Upper lobe of right lung (tissue), 1 donor: ENCODE measurements at regions not wholly inside any gene's neighbourhood (a gene's known extent, or its start where the extent isn't known, plus 50 kb on each side); places are given as distances from the start of the nearest gene placed in this dataset.

Experiments used
- ATAC-seq: fragments of 200-7000 bp; cut with Tn5 transposase; one replicate; pipeline ENCODE4 v1.9.1; 2020; ENCODE audit warnings: mild to moderate bottlenecking, moderate library complexity
- DNase-seq: peaks from one replicate; pipeline ENCODE4 v3.0.0-alpha.2; 2020
- H3K27ac ChIP-seq: fragments of 200-600 bp; one replicate; pipeline ENCODE4 v1.8.0; 2022
- H3K27me3 ChIP-seq: fragments of 200-600 bp; one replicate; pipeline ENCODE4 v1.8.0; 2022; ENCODE audit warnings: mild to moderate bottlenecking
- H3K36me3 ChIP-seq: fragments of 200-600 bp; one replicate; pipeline ENCODE4 v1.8.0; 2022
- H3K4me1 ChIP-seq: fragments of 200-600 bp; one replicate; pipeline ENCODE4 v1.8.0; 2022
- H3K4me3 ChIP-seq: fragments of 200-600 bp; one replicate; pipeline ENCODE4 v1.8.0; 2022; ENCODE audit warnings: mild to moderate bottlenecking
- H3K9me3 ChIP-seq: fragments of 200-600 bp; one replicate; pipeline ENCODE4 v1.8.0; 2022
- CTCF ChIP-seq: fragments of 200-600 bp; IDR thresholded peaks from one replicate; pipeline ENCODE4 v1.8.0; 2022; ENCODE audit warnings: antibody characterized with exemption
- intact Hi-C: fragments of 100-400 bp; cut with DNase I; formaldehyde crosslinking; loops from one replicate; pipeline ENCODE4 v1.11.0; 2022
- donor health status: DM: no; HTN: yes; CAD: no; lungs with severe emphysema.

GRCh38 chr5:68139611-68140441 is 75.7 kb upstream of the PIK3R1 start:
- no peaks in the 10 kb centered on the region for H3K27me3 ChIP-seq
- H3K4me1 ChIP-seq = no peaks in the 10 kb centered on the region
- TF ChIP-seq CTCF = no peak
- DNase-seq (no peak), ATAC-seq (no peak)
- no peak overlapping the region for H3K4me3 ChIP-seq
- H3K27ac ChIP-seq = no peak overlapping the region
- intact Hi-C loops = no loop called here
- no peaks in the 10 kb centered on the region for H3K9me3 ChIP-seq
- no peaks in the 10 kb centered on the region for H3K36me3 ChIP-seq

- no peaks in the 10 kb centered on the region for H3K36me3 ChIP-seq
- H3K27ac ChIP-seq = no peak overlapping the region
- DNase-seq = no peak
- H3K4me1 ChIP-seq = no peaks in the 10 kb centered on the region
- no peak for TF ChIP-seq CTCF
- ATAC-seq = no peak
- no peaks in the 10 kb centered on the region for H3K27me3 ChIP-seq
- no peak overlapping the region for H3K4me3 ChIP-seq
- intact Hi-C loops = no loop called here
- H3K9me3 ChIP-seq = no peaks in the 10 kb centered on the region
Measured at GRCh38 chr5:68137511-68138140, 77.9 kb upstream of the PIK3R1 start.

GRCh38 chr5:68134669-68135313 is 80.8 kb upstream of the PIK3R1 start:
- Histone ChIP-seq H3K27me3 (no peaks in the 10 kb centered on the region), H3K36me3 (no peaks in the 10 kb centered on the region), H3K27ac (no peak overlapping the region), H3K9me3 (no peaks in the 10 kb centered on the region), H3K4me1 (no peaks in the 10 kb centered on the region), H3K4me3 (no peak overlapping the region)
- DNase-seq = no peak
- intact Hi-C loops = no loop called here
- no peak for ATAC-seq
- no peak for TF ChIP-seq CTCF

GRCh38 chr5:68134033-68134668 is 81.4 kb upstream of the PIK3R1 start:
- Histone ChIP-seq H3K4me1 (no peaks in the 10 kb centered on the region), H3K27me3 (no peaks in the 10 kb centered on the region), H3K36me3 (no peaks in the 10 kb centered on the region), H3K9me3 (no peaks in the 10 kb centered on the region), H3K27ac (no peak overlapping the region), H3K4me3 (no peak overlapping the region)
- DNase-seq (no peak), ATAC-seq (no peak)
- intact Hi-C loops = no loop called here
- no peak for TF ChIP-seq CTCF

GRCh38 chr5:68130253-68130652 is 85.3 kb upstream of the PIK3R1 start:
- H3K9me3 ChIP-seq = no peaks in the 10 kb centered on the region
- intact Hi-C loops = no loop called here
- DNase-seq (no peak), ATAC-seq (no peak)
- H3K36me3 ChIP-seq = no peaks in the 10 kb centered on the region
- no peak for TF ChIP-seq CTCF
- H3K4me3 ChIP-seq = no peak overlapping the region
- no peaks in the 10 kb centered on the region for H3K4me1 ChIP-seq
- H3K27me3 ChIP-seq = no peaks in the 10 kb centered on the region
- no peak overlapping the region for H3K27ac ChIP-seq
